H9 (cell line): ENCODE measurements at regions not wholly inside any gene's neighbourhood (a gene's known extent, or its start where the extent isn't known, plus 50 kb on each side); places are given as distances from the start of the nearest gene placed in this dataset.

Experiments used
- DNase-seq: peaks from one replicate; pipeline ENCODE4 v3.0.0-alpha.2; 2017
- H2AFZ ChIP-seq: one replicate; pipeline ENCODE4 v1.6.1; 2013; ENCODE audit warnings: mild to moderate bottlenecking, low read length, control low read depth, moderate library complexity
- H2AK5ac ChIP-seq: 2 replicates; pipeline ENCODE4 v1.6.1; 2013; ENCODE audit warnings: low read length, control low read depth, mixed read lengths; ENCODE audit not compliant: insufficient read length
- H2BK120ac ChIP-seq: one replicate; pipeline ENCODE4 v1.6.1; 2013; ENCODE audit warnings: low read depth, mild to moderate bottlenecking, low read length, control low read depth, inconsistent platforms; ENCODE audit not compliant: poor library complexity, severe bottlenecking
- H2BK12ac ChIP-seq: 2 replicates; pipeline ENCODE4 v1.6.1; 2013; ENCODE audit warnings: low read length, control low read depth, mixed read lengths, low read depth; ENCODE audit not compliant: insufficient read length
- H2BK15ac ChIP-seq: 2 replicates; pipeline ENCODE4 v1.6.1; 2013; ENCODE audit warnings: low read depth, low read length, control low read depth
- H2BK20ac ChIP-seq: one replicate; pipeline ENCODE4 v1.6.1; 2013; ENCODE audit warnings: low read depth, mild to moderate bottlenecking, low read length, control low read depth, inconsistent platforms; ENCODE audit not compliant: poor library complexity, severe bottlenecking
- H2BK5ac ChIP-seq: 2 replicates; pipeline ENCODE4 v1.6.1; 2013; ENCODE audit warnings: low read length, control low read depth, mixed read lengths; ENCODE audit not compliant: insufficient read length
- H3K14ac ChIP-seq: 2 replicates; pipeline ENCODE4 v1.6.1; 2013; ENCODE audit warnings: low read length, control low read depth; ENCODE audit not compliant: insufficient read depth
- H3K18ac ChIP-seq: 2 replicates; pipeline ENCODE4 v1.6.1; 2013; ENCODE audit warnings: low read depth, mild to moderate bottlenecking, mixed read lengths, low read length, control low read depth; ENCODE audit not compliant: insufficient read length
- H3K23ac ChIP-seq: 2 replicates; pipeline ENCODE4 v1.6.1; 2013; ENCODE audit warnings: low read length, control low read depth, mixed read lengths, low read depth; ENCODE audit not compliant: insufficient read length
- H3K23me2 ChIP-seq: 2 replicates; pipeline ENCODE4 v1.6.1; 2013; ENCODE audit warnings: low read depth, mild to moderate bottlenecking, mixed read lengths, low read length, control low read depth; ENCODE audit not compliant: insufficient read length, poor library complexity, severe bottlenecking
- H3K27ac ChIP-seq: 2 replicates; pipeline ENCODE4 v1.5.1; 2013; ENCODE audit warnings: low read length, control low read depth, mixed read lengths, low read depth; ENCODE audit not compliant: insufficient read length
- H3K27me3 ChIP-seq: 2 replicates; pipeline ENCODE4 v1.6.1; 2013; ENCODE audit warnings: low read length, control low read depth, inconsistent platforms; ENCODE audit not compliant: insufficient read depth
- H3K4ac ChIP-seq: 2 replicates; pipeline ENCODE4 v1.6.1; 2013; ENCODE audit warnings: low read depth, mild to moderate bottlenecking, control low read depth, inconsistent platforms, low read length, moderate library complexity
- H3K4me1 ChIP-seq: 2 replicates; pipeline ENCODE4 v1.6.1; 2013; ENCODE audit warnings: low read length, control low read depth, inconsistent platforms; ENCODE audit not compliant: insufficient read depth
- H3K4me2 ChIP-seq: 2 replicates; pipeline ENCODE4 v1.6.1; 2013; ENCODE audit warnings: low read length, control low read depth, mixed read lengths; ENCODE audit not compliant: insufficient read length, insufficient read depth
- H3K56ac ChIP-seq: 2 replicates; pipeline ENCODE4 v1.6.1; 2013; ENCODE audit warnings: low read depth, mild to moderate bottlenecking, mixed read lengths, low read length, control low read depth; ENCODE audit not compliant: insufficient read length
- H3K79me1 ChIP-seq: 2 replicates; pipeline ENCODE4 v1.6.1; 2013; ENCODE audit warnings: low read depth, mild to moderate bottlenecking, moderate library complexity, low read length, control low read depth, inconsistent platforms; ENCODE audit not compliant: insufficient read depth, poor library complexity, severe bottlenecking
- H3K79me2 ChIP-seq: 2 replicates; pipeline ENCODE4 v1.6.1; 2013; ENCODE audit warnings: low read length, control low read depth, inconsistent platforms; ENCODE audit not compliant: insufficient read depth
- H3K9ac ChIP-seq: 2 replicates; pipeline ENCODE4 v1.6.1; 2013; ENCODE audit warnings: low read length, control low read depth, mixed read lengths; ENCODE audit not compliant: insufficient read length; ENCODE audit errors: extremely low read depth
- H3K9me3 ChIP-seq: one replicate; pipeline ENCODE4 v1.6.1; 2013; ENCODE audit warnings: low read depth, low read length, inconsistent platforms; ENCODE audit not compliant: control insufficient read depth
- H3T11ph ChIP-seq: one replicate; pipeline ENCODE4 v1.6.1; 2013; ENCODE audit warnings: mild to moderate bottlenecking, low read length, control low read depth, inconsistent platforms
- H4K20me1 ChIP-seq: one replicate; pipeline ENCODE4 v1.6.1; 2013; ENCODE audit not compliant: control insufficient read depth, insufficient read length, insufficient read depth
- H4K5ac ChIP-seq: 2 replicates; pipeline ENCODE4 v1.6.1; 2013; ENCODE audit warnings: low read depth, mild to moderate bottlenecking, mixed read lengths, low read length, control low read depth; ENCODE audit not compliant: insufficient read length
- H4K8ac ChIP-seq: replicated peaks from 2 replicates; pipeline ENCODE4 v1.6.1; 2013; ENCODE audit warnings: low read length, control low read depth, mixed read lengths, low read depth; ENCODE audit not compliant: insufficient read length
- H4K91ac ChIP-seq: 2 replicates; pipeline ENCODE4 v1.6.1; 2013; ENCODE audit warnings: low read depth, mild to moderate bottlenecking, moderate library complexity, mixed read lengths, low read length, control low read depth; ENCODE audit not compliant: insufficient read length
- H3K27ac Mint-ChIP-seq, 3 experiments: 2 replicates in 2 of 3; 3 replicates in 1 of 3; pipeline ENCODE4 v1.8.0; 2020 to 2021; ENCODE audit warnings: mixed read lengths in 3 of 3, mild to moderate bottlenecking in 1 of 3, moderate library complexity in 1 of 3
- H3K27me3 Mint-ChIP-seq: 2 replicates; pipeline ENCODE4 v1.8.0; 2021; ENCODE audit warnings: low read depth, mild to moderate bottlenecking, moderate library complexity, mixed read lengths
- H3K36me3 Mint-ChIP-seq, 3 experiments: 2 replicates in 2 of 3; 3 replicates in 1 of 3; pipeline ENCODE4 v1.8.0; 2020 to 2021; ENCODE audit warnings: low read depth in 3 of 3, mixed read lengths in 3 of 3; ENCODE audit not compliant: insufficient read depth in 1 of 3
- H3K4me1 Mint-ChIP-seq, 2 experiments: 2 replicates each; pipeline ENCODE4 v1.8.0; 2020; ENCODE audit warnings: mixed read lengths in 2 of 2
- H3K4me3 Mint-ChIP-seq, 2 experiments: 2 replicates in 1 of 2; 3 replicates in 1 of 2; pipeline ENCODE4 v1.8.0; 2020 to 2021; ENCODE audit warnings: mild to moderate bottlenecking in 2 of 2, mixed read lengths in 2 of 2, moderate library complexity in 1 of 2
- H3K9me3 Mint-ChIP-seq, 2 experiments: 2 replicates in 1 of 2; 3 replicates in 1 of 2; pipeline ENCODE4 v1.8.0; 2020; ENCODE audit warnings: mild to moderate bottlenecking in 2 of 2, mixed read lengths in 2 of 2, moderate library complexity in 1 of 2
- WGBS: extraction: QIAGEN DNeasy Blood & Tissue Kit; methylation state at CpG from one replicate; pipeline ENCODE4 v1.1.7; 2013; ENCODE audit warnings: missing lambda C conversion rate, low lambda C conversion rate, mixed read lengths; ENCODE audit not compliant: insufficient read length; ENCODE audit errors: extremely low coverage; 5-methylcytosine and 5-hydroxymethylcytosine counted together
- TF ChIP-seq, protein P1 (sequence below): fragments of 200-600 bp; sonication (generic); conservative IDR thresholded peaks from 3 replicates; pipeline ENCODE4 v1.8.0; 2021; ENCODE audit warnings: antibody characterized with exemption, mild to moderate bottlenecking

DNA sequence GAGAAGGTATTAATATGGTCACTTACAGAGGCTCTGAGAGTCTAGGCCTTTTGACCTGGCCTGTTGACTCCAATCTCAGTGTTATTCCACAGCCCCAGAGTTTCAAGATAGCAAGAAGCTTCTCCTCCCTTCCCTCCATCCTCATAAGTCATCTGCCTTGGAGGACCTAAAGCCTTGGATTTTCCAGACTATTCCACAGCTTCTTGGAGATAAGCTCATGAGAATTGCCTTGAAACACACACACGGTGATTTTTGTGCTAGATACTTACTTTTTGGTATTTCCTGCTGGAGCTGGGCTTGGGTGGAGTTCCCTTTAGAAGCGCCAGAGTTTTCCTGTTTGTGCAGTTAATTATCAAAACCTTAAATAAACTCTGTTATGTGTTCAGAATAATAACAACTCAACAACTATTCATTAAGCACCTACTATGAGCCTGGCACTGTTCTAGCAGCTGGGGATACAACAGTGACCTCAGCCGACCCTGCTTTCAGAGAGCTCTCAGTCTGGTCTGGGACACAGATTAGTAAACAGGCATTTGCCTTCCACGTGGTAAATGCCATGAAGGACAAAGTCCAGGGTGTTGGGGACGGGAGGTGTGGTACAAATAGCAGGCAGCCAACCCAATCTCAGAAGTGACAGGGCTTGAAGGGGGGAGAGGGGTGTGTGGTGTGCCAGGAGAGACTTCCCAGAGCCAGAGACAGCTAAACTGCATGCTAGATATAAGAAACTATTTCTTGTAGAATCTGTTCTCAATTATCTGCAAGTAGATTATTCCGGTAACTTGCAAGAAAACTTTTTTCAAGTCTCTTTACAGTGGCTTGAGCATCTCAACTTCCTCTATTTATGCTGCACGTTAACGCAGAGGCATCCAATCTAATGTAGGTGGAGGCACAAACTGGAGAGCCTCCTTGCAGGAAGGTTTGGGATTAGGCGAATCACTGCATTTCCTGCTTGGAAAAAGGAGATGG, 55.9 kb upstream of the KLF9 start:
- H3K9me3 Mint-ChIP-seq: no peaks in the 10 kb centered on the region
- Histone ChIP-seq H3K23me2 (no peaks in the 10 kb centered on the region), H3K27me3 (no peaks in the 10 kb centered on the region), H2BK5ac (no peak overlapping the region), H2BK15ac (no peak overlapping the region), H3K79me1 (no peaks in the 10 kb centered on the region), H2BK20ac (no peak overlapping the region), H3K4me2 (no peak overlapping the region), H3K4me1 (no peaks in the 10 kb centered on the region), H2BK120ac (no peak overlapping the region), H3K79me2 (no peaks in the 10 kb centered on the region), H3K9me3 (no peaks in the 10 kb centered on the region), H3K56ac (no peak overlapping the region), H4K5ac (no peak overlapping the region), H4K20me1 (no peaks in the 10 kb centered on the region), H3K14ac (no peak overlapping the region), H3K23ac (no peak overlapping the region), H3K18ac (no peak overlapping the region), H3T11ph (no peak overlapping the region), H2AFZ (no peak overlapping the region), H3K4ac (no peak overlapping the region), H3K27ac (no peak overlapping the region), H2AK5ac (no peak overlapping the region), H2BK12ac (no peak overlapping the region), H4K8ac (no peak overlapping the region), H3K9ac (no peak overlapping the region), H4K91ac (no peak overlapping the region)
- TF ChIP-seq, protein P1, sequence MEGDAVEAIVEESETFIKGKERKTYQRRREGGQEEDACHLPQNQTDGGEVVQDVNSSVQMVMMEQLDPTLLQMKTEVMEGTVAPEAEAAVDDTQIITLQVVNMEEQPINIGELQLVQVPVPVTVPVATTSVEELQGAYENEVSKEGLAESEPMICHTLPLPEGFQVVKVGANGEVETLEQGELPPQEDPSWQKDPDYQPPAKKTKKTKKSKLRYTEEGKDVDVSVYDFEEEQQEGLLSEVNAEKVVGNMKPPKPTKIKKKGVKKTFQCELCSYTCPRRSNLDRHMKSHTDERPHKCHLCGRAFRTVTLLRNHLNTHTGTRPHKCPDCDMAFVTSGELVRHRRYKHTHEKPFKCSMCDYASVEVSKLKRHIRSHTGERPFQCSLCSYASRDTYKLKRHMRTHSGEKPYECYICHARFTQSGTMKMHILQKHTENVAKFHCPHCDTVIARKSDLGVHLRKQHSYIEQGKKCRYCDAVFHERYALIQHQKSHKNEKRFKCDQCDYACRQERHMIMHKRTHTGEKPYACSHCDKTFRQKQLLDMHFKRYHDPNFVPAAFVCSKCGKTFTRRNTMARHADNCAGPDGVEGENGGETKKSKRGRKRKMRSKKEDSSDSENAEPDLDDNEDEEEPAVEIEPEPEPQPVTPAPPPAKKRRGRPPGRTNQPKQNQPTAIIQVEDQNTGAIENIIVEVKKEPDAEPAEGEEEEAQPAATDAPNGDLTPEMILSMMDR: no peak
- WGBS: no CpG with 5 or more reads among the region's 9 CpGs
- no peaks in the 10 kb centered on the region; the same call in 1 of the 2 replicates for H3K27me3 Mint-ChIP-seq
- H3K36me3 Mint-ChIP-seq: peaks cover 0 to 2% (median 0%) of the 10 kb centered on the region in 3 experiments; a peak in 1 of 7 replicates
- no peak overlapping the region for H3K27ac Mint-ChIP-seq
- H3K4me3 Mint-ChIP-seq: no peak overlapping the region
- peaks cover 9 to 18% of the 10 kb centered on the region in 2 experiments for H3K4me1 Mint-ChIP-seq
- no peak for DNase-seq
